HepG2 (cell line): ENCODE measurements at regions not wholly inside any gene's neighbourhood (a gene's known extent, or its start where the extent isn't known, plus 50 kb on each side); places are given as distances from the start of the nearest gene placed in this dataset.

Experiments used
- ARID2 ChIP-seq: sonication (generic); formaldehyde crosslinking; IDR thresholded peaks from 2 replicates; pipeline ENCODE4 v1.8.1; 2022; ENCODE audit warnings: mild to moderate bottlenecking, missing genetic modification reagents, borderline replicate concordance
- BCL6 ChIP-seq: IDR thresholded peaks from 2 replicates; pipeline ENCODE4 v1.6.1; 2016; ENCODE audit warnings: missing genetic modification reagents, missing compliant biosample characterization
- CCDC6 ChIP-seq: sonication (generic); formaldehyde crosslinking; IDR thresholded peaks from 2 replicates; pipeline ENCODE4 v1.8.1; 2022; ENCODE audit warnings: mild to moderate bottlenecking, missing genetic modification reagents, moderate library complexity
- GABPA ChIP-seq, 2 experiments: IDR thresholded peaks; 2 replicates each; pipeline ENCODE4 v1.6.1; 2011 to 2016; ENCODE audit warnings: low read depth in 2 of 2, low read length in 1 of 2, missing biosample characterization in 1 of 2, missing genetic modification characterization in 1 of 2
- HNF4G ChIP-seq, 2 experiments: sonication (generic) in 1 of 2; formaldehyde crosslinking in 1 of 2; IDR thresholded peaks; 2 replicates each; pipeline versions ENCODE4 v1.4.0 to v1.6.1; 2011 to 2020; ENCODE audit warnings: borderline replicate concordance in 2 of 2, low read depth in 2 of 2, mild to moderate bottlenecking in 2 of 2, low read length in 1 of 2, missing genetic modification reagents in 1 of 2, moderate library complexity in 1 of 2
- IKZF1 ChIP-seq: fragments of 450-650 bp; IDR thresholded peaks from 2 replicates; pipeline ENCODE4 v1.7.1; 2016
- PITX1 ChIP-seq: sonication (generic); formaldehyde crosslinking; IDR thresholded peaks from 2 replicates; pipeline ENCODE4 v1.5.1; 2020; ENCODE audit warnings: mild to moderate bottlenecking, missing genetic modification reagents
- REPIN1 ChIP-seq: sonication (generic); formaldehyde crosslinking; IDR thresholded peaks from 2 replicates; pipeline ENCODE4 v1.8.0; 2022; ENCODE audit warnings: missing genetic modification reagents, low read depth, mild to moderate bottlenecking, borderline replicate concordance
- SALL1 ChIP-seq: sonication (generic); formaldehyde crosslinking; IDR thresholded peaks from 2 replicates; pipeline ENCODE4 v1.8.0; 2022; ENCODE audit warnings: mild to moderate bottlenecking, missing genetic modification reagents
- SMC3 ChIP-seq: IDR thresholded peaks from 2 replicates; pipeline ENCODE4 v1.6.1; 2011; ENCODE audit warnings: low read length, improper control_type of control experiment
- TMF1 ChIP-seq: sonication (generic); formaldehyde crosslinking; IDR thresholded peaks from 2 replicates; pipeline ENCODE4 v1.8.1; 2022; ENCODE audit warnings: low read depth, missing genetic modification reagents
- TOE1 ChIP-seq: sonication (generic); formaldehyde crosslinking; IDR thresholded peaks from 2 replicates; pipeline ENCODE4 v1.4.0; 2020; ENCODE audit warnings: mild to moderate bottlenecking, missing genetic modification reagents
- WIZ ChIP-seq: sonication (generic); formaldehyde crosslinking; IDR thresholded peaks from 2 replicates; pipeline ENCODE4 v1.5.1; 2020; ENCODE audit warnings: mild to moderate bottlenecking, missing genetic modification reagents
- XRCC5 ChIP-seq: fragments of 200-400 bp; formaldehyde crosslinking; optimal IDR thresholded peaks from 2 replicates; pipeline ENCODE3; 2017; ENCODE audit warnings: mild to moderate bottlenecking, low read length
- ZBTB2 ChIP-seq: sonication (generic); formaldehyde crosslinking; IDR thresholded peaks from 2 replicates; pipeline ENCODE4 v1.8.0; 2022; ENCODE audit warnings: low read depth, missing genetic modification reagents
- ZBTB38 ChIP-seq: sonication (generic); formaldehyde crosslinking; IDR thresholded peaks from 2 replicates; pipeline ENCODE4 v1.5.1; 2020; ENCODE audit warnings: mild to moderate bottlenecking, missing genetic modification reagents
- ZMYM4 ChIP-seq: sonication (generic); formaldehyde crosslinking; IDR thresholded peaks from 2 replicates; pipeline ENCODE4 v1.8.1; 2023; ENCODE audit warnings: mild to moderate bottlenecking, missing genetic modification reagents
- ZNF24 ChIP-seq: fragments of 450-650 bp; IDR thresholded peaks from 2 replicates; pipeline ENCODE4 v1.6.1; 2017; ENCODE audit warnings: antibody characterized with exemption, mild to moderate bottlenecking
- ZNF331 ChIP-seq: sonication (generic); formaldehyde crosslinking; IDR thresholded peaks from 2 replicates; pipeline ENCODE4 v1.4.0; 2020; ENCODE audit warnings: missing genetic modification reagents
- ZNF510 ChIP-seq: sonication (generic); formaldehyde crosslinking; IDR thresholded peaks from 2 replicates; pipeline ENCODE4 v1.4.0; 2020; ENCODE audit warnings: low read depth, mild to moderate bottlenecking, missing genetic modification reagents
- ZNF616 ChIP-seq: sonication (generic); formaldehyde crosslinking; IDR thresholded peaks from 2 replicates; pipeline ENCODE4 v1.5.0; 2020; ENCODE audit warnings: low read depth, mild to moderate bottlenecking, missing genetic modification reagents
- ZSCAN29 ChIP-seq: sonication (generic); formaldehyde crosslinking; conservative IDR thresholded peaks from 2 replicates; pipeline ENCODE4 v1.4.0; 2020; ENCODE audit warnings: mild to moderate bottlenecking, missing genetic modification reagents
- TF ChIP-seq, protein P1 (sequence below): sonication (generic); formaldehyde crosslinking; conservative IDR thresholded peaks from 2 replicates; pipeline ENCODE4 v1.4.0; 2020; ENCODE audit warnings: mild to moderate bottlenecking, missing genetic modification reagents, moderate library complexity

DNA sequence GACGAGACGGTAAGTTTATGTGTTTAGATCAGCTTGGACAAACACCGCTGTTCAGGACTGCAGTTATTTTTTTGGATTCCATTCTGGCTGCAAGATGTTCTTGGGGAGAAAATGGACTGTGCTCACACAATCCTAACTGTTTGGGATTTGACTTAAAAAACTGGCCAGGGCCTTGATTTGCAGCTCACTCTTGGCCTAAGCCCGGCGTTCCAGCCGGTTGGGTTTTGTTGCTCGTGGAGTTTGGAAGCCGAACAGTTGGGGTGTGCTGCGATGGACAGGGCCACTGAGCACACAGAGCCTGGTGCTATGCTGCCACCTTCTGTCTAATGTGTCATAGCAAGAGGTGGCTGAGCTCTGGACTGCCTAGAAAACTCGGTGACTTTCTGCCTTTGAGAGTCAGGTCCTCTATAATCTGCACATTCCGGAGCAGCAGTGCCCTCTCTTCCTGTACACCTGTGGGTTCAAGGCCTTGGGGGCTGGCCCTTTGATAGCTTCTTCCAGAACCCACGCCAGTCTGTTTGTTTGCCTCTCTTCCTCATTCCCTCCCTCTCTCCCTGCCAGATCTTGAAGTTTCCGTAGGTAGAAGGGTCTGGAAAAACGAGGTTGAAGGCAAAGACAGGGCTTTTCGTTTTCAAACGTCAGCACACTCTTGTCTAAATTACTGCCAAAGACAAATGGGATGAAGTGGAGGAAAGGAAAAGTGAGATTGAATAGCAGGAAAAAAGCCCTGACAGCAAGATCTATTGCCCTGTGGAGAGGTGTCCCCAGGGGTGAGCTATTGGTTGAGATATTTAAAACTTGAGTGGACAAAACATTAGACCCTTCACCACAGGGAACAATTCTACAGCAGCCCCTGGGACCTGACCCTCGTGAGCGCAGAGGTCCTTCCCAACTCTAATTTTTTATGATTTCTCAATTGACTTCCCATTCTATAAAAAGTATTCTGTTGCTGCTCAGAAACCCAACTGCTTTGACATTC lies 167.5 kb upstream of the HABP2 start (continued):
- TF ChIP-seq ZSCAN29 (CRISPR knock-in tag) = no peak
- peak; percentile 15; the same call in 1 of the 2 replicates for TF ChIP-seq PITX1 (CRISPR knock-in tag)
- TF ChIP-seq SMC3 = peak; percentile 77
- peak; percentile 64; the same call in 1 of the 2 replicates for TF ChIP-seq SALL1 (CRISPR knock-in tag)
- 0 out of 2 replicates have a peak, but pooled peaks have one; percentile 52 for TF ChIP-seq WIZ (CRISPR knock-in tag)
- TF ChIP-seq ZNF24 = no peak
- no peak for TF ChIP-seq TMF1 (CRISPR knock-in tag)
- TF ChIP-seq GABPA (IDR thresholded peaks at IDR 0.05; ENCODE audit: low read depth, low read length) = no peak
- TF ChIP-seq GABPA (CRISPR knock-in tag; IDR thresholded peaks at IDR 0.05; ENCODE audit: low read depth) = 0 out of 2 replicates have a peak, but pooled peaks have one; percentile 11
- TF ChIP-seq TOE1 (CRISPR knock-in tag) = no peak
- TF ChIP-seq ZNF616 = no peak
- TF ChIP-seq IKZF1 = no peak
- TF ChIP-seq REPIN1 (CRISPR knock-in tag) = peak; percentile 52; the same call in 1 of the 2 replicates
- TF ChIP-seq ZBTB2 (CRISPR knock-in tag) = no peak
- no peak for TF ChIP-seq HNF4G (IDR thresholded peaks at IDR 0.05; ENCODE audit: borderline replicate concordance, low read depth, low read length)
- no peak for TF ChIP-seq HNF4G (CRISPR knock-in tag; IDR thresholded peaks at IDR 0.05; ENCODE audit: borderline replicate concordance, low read depth)
- peak; percentile 21; the same call in 1 of the 2 replicates for TF ChIP-seq BCL6 (CRISPR knock-in tag)
- TF ChIP-seq ARID2 (CRISPR knock-in tag) = no peak
- peak; percentile 83 for TF ChIP-seq XRCC5
- TF ChIP-seq ZMYM4 = peak; percentile 46; the same call in 1 of the 2 replicates
- no peak; the same call in 1 of the 2 replicates for TF ChIP-seq ZNF331 (CRISPR knock-in tag)
- no peak for TF ChIP-seq CCDC6 (CRISPR knock-in tag)
- TF ChIP-seq, protein P1, sequence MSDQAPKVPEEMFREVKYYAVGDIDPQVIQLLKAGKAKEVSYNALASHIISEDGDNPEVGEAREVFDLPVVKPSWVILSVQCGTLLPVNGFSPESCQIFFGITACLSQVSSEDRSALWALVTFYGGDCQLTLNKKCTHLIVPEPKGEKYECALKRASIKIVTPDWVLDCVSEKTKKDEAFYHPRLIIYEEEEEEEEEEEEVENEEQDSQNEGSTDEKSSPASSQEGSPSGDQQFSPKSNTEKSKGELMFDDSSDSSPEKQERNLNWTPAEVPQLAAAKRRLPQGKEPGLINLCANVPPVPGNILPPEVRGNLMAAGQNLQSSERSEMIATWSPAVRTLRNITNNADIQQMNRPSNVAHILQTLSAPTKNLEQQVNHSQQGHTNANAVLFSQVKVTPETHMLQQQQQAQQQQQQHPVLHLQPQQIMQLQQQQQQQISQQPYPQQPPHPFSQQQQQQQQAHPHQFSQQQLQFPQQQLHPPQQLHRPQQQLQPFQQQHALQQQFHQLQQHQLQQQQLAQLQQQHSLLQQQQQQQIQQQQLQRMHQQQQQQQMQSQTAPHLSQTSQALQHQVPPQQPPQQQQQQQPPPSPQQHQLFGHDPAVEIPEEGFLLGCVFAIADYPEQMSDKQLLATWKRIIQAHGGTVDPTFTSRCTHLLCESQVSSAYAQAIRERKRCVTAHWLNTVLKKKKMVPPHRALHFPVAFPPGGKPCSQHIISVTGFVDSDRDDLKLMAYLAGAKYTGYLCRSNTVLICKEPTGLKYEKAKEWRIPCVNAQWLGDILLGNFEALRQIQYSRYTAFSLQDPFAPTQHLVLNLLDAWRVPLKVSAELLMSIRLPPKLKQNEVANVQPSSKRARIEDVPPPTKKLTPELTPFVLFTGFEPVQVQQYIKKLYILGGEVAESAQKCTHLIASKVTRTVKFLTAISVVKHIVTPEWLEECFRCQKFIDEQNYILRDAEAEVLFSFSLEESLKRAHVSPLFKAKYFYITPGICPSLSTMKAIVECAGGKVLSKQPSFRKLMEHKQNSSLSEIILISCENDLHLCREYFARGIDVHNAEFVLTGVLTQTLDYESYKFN (CRISPR knock-in tag) = no peak
- 0 out of 2 replicates have a peak, but pooled peaks have one; percentile 30 for TF ChIP-seq ZNF510 (CRISPR knock-in tag)
- 0 out of 2 replicates have a peak, but pooled peaks have one; percentile 18 for TF ChIP-seq ZBTB38
